Astrocyte (in vitro differentiated cells and primary cell): ENCODE measurements at regions not wholly inside any gene's neighbourhood (a gene's known extent, or its start where the extent isn't known, plus 50 kb on each side); places are given as distances from the start of the nearest gene placed in this dataset.

Source experiments
- CTCF ChIP-seq: IDR thresholded peaks from 2 replicates; pipeline ENCODE4 v1.5.1; 2011; ENCODE audit warnings: low read depth, mild to moderate bottlenecking, inconsistent platforms, low read length, moderate library complexity; ENCODE audit not compliant: insufficient read depth
- EZH2 ChIP-seq: IDR thresholded peaks from 2 replicates; pipeline ENCODE4 v1.6.1; 2012; ENCODE audit warnings: mild to moderate bottlenecking, low read length, inconsistent platforms; ENCODE audit not compliant: insufficient read depth

- TF ChIP-seq CTCF: no peak
- no peak for TF ChIP-seq EZH2
These were observed 143.1 kb downstream of the AACS start for GRCh38 chr12:125208334-125208733.
